ENCODE measurements at regions not wholly inside any gene's neighbourhood (a gene's known extent, or its start where the extent isn't known, plus 50 kb on each side); places are given as distances from the start of the nearest gene placed in this dataset.

GRCh38 chr17:69872675-69873262 is 202.3 kb upstream of the KCNJ16 start:
- TF ChIP-seq CTCF (IDR thresholded peaks at IDR 0.05) (no peak), POLR2A (IDR thresholded peaks at IDR 0.05) (no peak)

Measured in esophagus squamous epithelium (tissue), 4 donors.